HG02588 (cell line): ENCODE measurements at regions not wholly inside any gene's neighbourhood (a gene's known extent, or its start where the extent isn't known, plus 50 kb on each side); places are given as distances from the start of the nearest gene placed in this dataset.
"Not testable (repeated sequence)": the region's sequence is repeated elsewhere in the genome, so short reads cannot be mapped to it uniquely, and the experiment has no call there.

Experiments used
- ATAC-seq: cut with Tn5 transposase; IDR thresholded peaks from one replicate; pipeline ENCODE4 v1.9.1; 2021; ENCODE audit warnings: mild to moderate bottlenecking, moderate library complexity; ENCODE audit not compliant: unreplicated experiment

DNA sequence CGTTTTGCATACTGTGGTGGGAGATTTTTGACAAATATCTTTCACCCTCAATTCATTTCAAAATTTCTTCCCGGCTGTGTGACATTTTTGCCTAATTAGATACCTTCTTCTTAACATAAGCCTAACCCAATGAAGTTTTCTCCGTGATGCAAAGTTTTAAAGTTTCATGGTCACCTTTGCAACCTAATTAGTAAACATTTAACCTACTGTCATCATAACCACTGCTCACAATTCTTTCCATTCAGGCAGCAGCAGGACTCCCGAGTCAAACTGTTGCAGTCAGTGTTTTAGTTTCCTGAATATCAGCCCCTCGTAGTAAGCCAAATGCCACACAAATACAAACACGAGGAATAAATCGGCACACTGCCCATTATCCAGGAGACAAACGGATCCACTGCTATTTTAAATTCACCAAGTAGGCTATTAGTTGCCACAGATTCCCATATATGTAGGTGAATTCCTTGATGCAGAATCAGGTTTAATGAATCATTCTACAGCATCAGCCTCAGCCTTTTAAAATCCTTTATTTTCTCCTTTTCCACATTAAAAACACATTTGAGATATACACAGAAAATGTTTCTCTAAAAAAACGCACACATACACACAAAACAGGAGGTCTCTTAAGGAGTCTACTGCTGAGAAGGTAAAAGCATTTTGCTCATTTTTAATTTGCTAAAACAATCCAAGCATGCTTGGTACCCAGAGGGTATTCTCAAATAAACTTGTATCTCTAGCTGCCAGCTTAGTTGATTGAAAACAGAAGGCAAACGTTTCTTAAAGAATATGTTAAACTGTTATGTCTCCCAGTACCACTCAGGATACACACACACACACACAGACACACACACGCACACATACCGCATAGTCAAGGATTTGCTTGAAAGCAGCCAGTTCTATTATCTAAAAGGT lies 106.5 kb upstream of the KCTD1 start:
- no peak for ATAC-seq

GRCh38 chr18:26653943-26654615 lies 105.7 kb upstream of the KCTD1 start:
- ATAC-seq: no peak

DNA sequence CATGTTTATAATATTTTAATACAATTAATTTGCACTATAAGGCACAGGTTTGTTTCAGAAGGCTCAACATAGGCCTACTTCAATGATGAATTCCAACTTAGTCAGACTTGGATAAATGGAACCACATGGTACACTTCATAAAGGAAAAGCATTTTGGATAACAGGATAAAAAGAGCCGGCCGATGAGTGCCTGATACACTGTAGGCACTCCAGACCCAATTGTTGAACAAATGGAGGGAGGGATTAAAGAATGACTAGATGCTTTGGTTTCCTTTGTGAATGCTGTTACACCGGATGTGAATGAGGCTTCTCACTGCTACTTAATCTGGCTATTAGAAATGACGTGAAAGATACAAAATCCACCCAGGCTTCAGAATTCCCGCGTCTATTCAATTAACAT lies 104.1 kb upstream of the KCTD1 start:
- no peak for ATAC-seq

- ATAC-seq: no peak
Measured at GRCh38 chr18:26650310-26651268, 102.2 kb upstream of the KCTD1 start.

DNA sequence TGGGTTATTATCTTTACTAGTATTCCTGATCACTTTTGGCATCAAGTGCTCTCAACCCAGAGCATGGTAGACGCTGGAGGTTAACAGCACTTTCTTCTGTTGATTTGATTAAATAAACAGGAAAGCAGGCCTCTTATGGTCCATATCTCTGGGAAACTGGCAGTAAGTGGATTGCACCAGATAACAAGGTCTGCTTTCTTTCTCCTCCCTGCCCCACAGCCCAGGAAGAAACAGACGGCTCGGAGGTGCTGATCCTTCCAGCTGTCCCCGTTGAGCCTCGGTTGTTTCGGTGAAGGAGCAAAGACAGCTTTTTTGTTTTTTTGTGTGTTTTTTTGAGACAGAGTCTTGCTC lies 100.8 kb upstream of the KCTD1 start:
- no peak for ATAC-seq

GRCh38 chr18:26648509-26649192 lies 100.3 kb upstream of the KCTD1 start:
- ATAC-seq: no peak

DNA sequence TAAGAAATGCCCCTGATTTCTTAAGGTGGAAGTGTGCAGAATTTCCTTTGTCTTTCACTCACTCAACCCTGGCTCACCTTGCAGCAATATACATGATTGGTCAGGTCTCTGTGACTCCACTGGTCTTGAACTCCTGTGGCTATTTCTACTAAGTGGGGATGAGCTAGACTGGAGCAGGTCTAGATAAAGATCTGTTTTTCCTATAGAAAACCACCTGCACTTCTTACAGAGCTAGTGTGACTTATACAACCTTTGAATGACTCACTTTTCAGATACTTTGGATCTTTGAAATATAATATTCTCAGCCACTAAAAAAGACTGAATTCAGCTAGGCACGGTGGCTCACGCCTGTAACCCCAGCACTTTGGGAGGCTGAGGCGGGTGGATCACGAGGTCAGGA lies 98.5 kb upstream of the KCTD1 start:
- no peak for ATAC-seq

DNA sequence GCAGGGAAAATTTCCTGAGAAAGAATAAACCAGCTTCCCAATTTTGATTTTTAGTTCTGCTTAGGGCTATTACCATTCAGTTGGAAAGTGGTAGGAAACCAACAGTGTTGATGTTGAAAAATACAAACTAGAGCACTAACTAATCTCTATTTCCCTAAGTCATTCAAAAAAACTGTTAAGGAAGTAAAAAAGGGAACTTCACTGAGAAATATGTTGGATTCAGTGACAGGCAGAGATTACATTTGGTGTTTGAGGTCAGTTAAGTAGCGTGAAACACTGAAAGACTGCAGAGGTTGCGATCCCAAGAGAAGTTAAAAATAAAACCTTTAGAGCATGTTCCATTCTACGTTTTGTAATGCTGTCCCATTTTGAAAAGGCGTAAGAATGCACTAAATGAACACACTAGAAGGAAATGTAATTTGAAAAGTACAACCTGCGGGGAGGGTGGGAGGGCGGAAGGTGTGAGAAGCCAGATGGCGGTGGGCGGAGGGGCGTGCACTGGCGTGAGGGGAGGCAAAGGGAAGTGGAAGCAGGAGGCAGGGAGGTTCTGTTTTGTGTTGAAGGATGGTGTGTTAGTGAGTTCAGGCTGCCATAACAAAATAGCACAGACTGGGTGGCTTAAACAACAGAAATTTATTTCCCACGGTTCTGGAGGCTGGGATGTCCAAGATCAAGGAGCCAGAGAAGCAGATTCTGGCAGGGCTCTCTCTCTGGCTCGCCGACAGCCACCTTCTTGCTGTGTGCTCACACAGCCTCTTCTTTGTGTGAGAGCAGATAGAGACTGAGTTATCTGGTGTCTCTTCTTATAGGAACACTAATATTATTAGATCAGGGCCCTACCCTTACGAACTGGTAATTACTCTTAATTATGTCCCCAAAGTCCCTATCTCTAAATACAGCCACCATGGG lies 94.3 kb upstream of the KCTD1 start:
- no peak for ATAC-seq

DNA sequence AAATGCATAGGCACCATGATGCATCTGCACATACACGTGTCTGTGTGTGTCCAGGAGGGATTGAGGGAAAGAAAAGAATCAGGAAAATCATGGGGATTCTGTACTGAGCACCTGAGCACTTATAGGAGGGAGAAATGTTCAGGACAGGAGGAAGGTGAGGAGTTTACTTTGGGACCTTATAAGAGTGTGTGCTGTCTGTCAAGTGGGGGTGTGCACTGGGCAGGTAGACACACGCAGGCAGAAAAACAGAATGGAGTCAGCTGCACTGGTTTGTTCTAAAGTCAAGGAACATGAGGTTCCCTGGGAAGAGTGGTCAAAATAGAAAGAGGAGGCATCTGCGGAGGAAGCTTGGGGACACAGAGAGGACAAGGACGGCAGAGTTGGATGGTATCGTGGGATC lies 92.2 kb upstream of the KCTD1 start:
- ATAC-seq: no peak

DNA sequence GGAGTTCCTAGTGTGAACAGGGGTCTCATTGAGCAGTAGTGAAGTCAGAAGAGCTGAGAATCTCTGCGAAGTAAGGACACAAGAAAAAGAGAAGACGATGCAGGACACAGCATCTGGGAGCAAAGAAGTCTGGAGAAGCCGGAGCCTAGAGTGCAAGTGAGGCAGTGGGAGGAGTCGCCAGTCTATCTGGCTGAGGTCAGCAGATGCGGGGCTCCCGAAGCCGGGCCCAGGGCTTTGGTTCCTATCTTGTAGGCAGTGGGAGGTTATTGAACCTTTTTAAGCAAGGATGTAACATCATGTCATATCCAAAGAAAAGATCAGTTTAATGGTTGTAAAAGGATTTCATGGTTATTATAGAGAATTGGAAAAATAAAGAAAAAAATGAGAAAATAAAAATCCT lies 90.8 kb upstream of the KCTD1 start:
- no peak for ATAC-seq

DNA sequence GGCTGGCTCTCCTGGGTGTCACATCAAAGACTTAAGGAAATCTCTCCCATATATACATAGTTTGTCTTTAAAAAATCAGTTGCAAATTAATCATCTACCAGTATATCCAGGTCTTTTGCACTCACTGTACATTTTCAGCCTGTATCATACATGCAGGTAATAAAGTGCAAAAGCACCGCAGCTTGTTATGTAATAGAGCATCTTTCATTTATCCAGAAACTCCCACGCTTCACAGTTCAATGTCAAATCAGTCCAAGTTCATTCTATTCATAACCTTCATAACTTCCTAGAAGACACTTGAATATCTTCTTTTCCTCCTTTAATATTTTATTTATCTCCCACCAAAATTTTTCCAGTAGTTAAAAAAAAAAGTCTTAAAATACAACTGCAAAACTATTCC lies 89.6 kb upstream of the KCTD1 start:
- no peak for ATAC-seq

DNA sequence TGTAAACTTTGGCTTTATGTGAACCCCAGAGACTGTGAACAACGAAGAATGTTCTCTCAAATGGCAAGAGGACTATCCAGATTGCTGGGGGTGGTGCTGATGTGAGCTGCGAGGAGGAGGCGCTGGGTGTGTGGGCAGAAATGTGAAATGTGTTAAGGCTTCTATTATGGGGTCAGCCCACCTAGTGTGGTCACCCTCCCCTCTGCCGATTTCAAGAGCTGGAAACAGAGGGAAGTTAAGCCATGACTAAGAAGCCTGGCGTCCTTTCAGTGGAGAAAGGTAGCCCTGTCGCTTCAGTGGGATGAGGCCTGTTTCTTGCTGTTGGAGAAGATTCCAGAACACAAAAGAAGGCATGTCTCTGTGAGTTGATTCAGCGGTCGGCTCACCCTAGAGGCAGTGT lies 89.0 kb upstream of the KCTD1 start:
- no peak for ATAC-seq

DNA sequence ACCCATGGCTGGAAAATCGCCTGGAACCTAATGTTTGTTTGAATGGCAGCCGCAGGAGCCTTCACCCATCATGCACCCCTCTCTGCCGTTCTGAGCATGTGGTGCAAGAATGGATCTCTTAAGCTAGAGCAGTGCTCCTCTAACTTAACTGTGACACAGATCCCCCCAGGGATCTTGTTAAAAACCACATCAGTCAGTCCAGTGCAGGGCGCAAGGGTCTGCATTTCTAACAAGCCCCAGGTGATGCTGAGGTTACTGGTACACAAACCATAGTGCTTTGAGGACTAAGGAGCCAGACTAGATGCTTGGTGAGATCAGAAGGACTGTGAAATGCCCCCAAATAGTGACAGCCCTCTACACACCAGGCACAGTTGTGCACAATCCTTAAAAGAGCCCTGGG lies 87.1 kb upstream of the KCTD1 start:
- ATAC-seq: no peak

DNA sequence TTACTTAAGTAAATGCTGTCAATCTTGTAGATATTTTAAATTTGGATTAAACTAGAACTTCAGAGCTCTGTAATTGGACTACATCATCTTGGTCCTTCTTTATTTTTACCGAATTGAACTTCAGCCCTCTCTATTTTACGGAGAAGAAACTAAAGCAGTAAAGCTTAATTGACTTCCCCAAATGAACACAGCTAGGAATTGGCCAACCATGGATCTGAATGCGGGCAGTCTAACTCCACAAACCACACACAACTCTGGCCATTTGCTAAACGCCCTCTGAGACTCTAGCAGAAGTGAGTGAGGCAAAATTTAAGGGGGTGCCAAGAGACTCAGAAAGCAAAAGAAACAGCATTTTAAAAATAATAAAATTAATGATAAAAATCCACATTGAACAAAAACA lies 86.3 kb upstream of the KCTD1 start:
- ATAC-seq: no peak

- no peak for ATAC-seq
Measured at GRCh38 chr18:26631135-26631534, 82.8 kb upstream of the KCTD1 start.

DNA sequence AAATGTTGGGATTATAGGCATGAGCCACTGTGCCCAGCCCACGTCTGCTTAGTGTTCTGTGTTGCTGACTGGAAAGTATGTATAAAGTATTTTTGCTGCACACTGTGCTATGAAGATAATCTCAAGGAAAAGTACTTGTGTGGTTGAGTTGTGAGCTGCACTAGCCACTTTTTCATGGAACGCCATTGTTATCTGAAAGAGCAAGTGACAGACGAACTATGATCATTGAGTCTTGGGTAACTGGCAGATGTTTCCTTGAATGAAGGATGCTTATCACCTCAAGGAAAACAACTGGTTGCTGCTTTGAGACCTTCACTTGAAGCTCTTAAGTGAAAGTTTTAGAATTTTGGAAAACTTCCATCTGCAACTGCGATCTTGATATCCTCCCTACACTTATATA lies 82.2 kb upstream of the KCTD1 start:
- no peak for ATAC-seq

DNA sequence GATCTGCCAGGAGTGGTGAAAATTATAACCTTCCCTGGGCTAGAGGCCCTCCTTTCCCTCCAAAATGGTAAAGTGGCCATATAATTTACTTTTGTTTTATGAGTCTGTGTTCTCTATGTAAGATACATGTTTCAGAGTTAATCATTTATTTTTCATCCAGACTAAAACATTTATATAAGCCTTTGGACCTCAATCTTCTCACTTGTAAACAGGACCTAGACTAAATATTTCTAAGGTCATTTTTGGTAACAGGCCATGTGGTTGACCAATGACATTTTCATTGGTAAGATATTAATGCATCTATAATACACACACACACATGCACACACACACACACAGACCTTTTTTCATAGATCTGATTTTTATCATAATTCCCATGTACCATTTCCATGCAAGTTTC lies 79.7 kb upstream of the KCTD1 start:
- no peak for ATAC-seq

- ATAC-seq: no peak
Measured at GRCh38 chr18:26624443-26624842, 76.1 kb upstream of the KCTD1 start.

GRCh38 chr18:26623314-26623713 lies 75.0 kb upstream of the KCTD1 start:
- ATAC-seq: not testable (repeated sequence)
